Superior temporal gyrus (tissue), 1 donor: ENCODE measurements at regions not wholly inside any gene's neighbourhood (a gene's known extent, or its start where the extent isn't known, plus 50 kb on each side); places are given as distances from the start of the nearest gene placed in this dataset.
"Not testable (repeated sequence)": the region's sequence is repeated elsewhere in the genome, so short reads cannot be mapped to it uniquely, and the experiment has no call there.

Source experiments
- DNase-seq: peaks from one replicate; pipeline ENCODE4 v3.0.0-alpha.2; 2016; ENCODE audit errors: extremely low spot score

DNA sequence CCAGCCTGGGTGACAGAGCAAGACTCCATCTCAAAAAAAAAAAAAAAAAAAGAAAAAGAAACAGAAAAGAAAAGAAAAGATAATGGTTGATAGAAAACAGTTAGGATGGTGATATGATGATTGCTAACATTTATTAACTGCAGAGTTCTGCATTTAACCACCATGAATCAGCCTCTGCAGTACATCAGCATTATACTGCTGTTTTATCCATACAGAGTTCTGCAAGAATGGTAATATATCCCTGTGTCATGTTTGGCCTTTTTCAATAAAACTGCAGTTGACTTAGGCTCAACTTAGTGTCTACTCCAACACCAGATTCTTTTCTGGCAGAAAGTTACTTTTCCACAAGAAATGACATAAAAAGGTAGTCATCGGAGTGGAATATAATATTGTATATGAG is 62.6 kb downstream of the DUSP6 start:
- DNase-seq: no peak

DNA sequence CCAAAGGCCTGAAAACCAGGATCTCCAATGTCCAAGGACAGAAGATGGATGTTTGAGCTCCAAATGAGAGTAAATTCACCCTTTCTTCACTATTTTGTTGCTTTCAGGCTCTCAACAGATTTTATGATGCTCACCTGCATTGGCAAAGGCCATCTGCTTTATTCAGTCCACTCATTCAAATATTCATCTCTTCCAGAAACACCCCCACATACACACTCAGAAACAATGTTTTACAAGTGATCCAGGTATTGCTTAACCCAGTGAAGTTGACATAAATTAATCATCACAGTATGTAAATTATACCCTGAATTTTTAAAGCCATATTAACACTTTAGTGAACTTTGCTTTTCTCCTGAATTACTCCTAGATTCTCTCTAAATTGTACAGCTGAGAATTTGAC is 63.3 kb downstream of the DUSP6 start:
- DNase-seq: no peak

- no peak for DNase-seq
Measured at GRCh38 chr12:89286501-89286900, 65.8 kb downstream of the DUSP6 start.

DNA sequence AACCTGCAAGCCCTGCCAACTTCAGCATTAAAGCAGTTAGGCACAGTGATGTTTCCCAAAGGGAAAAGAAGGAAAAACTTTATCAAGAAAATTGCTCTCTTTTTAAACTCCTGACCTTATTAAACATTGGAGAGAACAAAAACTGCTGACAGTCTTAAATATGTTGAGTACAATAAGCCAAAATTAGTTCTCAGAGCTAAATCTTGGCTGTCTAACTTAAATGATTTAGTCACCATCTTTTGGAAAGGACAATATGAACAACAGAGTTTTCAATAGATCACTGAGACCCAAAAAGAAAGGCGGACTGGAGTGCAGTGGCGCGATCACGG is 70.8 kb downstream of the DUSP6 start:
- DNase-seq: no peak

DNA sequence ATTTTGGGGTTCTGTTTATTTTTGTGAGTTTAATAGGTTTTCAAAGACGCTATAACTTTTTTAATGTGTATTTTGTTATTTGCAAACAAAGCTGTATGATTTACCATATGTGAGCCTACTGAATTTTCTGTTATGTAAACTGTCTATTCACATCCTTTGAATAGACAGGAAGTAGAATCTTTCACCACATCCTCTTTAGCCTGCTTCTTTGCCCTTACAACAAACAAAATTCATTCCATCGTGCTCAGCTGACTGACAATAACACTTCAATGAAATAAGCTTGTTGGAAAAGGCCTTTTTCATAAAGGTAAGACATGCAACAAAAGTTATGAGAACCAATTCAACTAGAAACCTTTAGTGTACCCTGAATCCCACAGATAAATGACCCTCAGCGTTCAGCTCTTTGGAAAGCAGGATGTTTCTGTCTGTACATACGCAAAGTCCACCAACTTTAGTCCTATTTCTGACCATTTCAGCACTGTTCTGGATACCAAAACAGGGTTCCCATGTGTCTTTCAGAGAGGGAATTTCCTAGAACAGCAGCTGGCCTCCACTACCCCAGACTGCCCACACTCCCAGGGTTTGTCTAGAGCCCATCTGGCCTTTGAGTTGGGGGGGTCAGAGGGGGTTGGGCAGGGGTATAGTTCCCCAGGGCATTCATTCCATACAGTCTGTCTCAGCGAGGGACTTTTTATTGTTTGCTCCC is 71.3 kb downstream of the DUSP6 start:
- no peak for DNase-seq

DNA sequence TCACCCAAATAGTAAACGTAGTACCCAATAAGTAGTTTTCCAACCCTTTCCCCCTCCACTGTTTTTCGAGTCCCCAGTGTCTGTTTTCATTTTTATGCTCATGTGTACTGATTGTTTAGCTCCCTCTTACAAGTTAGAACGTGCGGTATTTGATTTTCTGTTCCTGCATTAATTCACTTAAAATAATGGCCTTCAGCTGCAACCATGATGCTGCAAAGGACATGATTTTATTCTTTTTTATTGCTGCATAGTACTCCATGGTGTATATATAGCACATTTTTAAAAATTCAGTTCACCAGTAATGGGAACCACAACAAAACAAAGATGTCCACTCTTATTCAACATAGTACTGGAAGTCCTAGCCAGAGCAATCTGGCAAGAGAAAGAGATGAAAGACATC is 72.8 kb downstream of the DUSP6 start:
- no peak for DNase-seq

GRCh38 chr12:89278862-89279261 is 73.4 kb downstream of the DUSP6 start:
- DNase-seq: no peak

- DNase-seq: no peak
Measured at GRCh38 chr12:89278169-89278568, 74.1 kb downstream of the DUSP6 start.

GRCh38 chr12:89276860-89277259 is 75.4 kb downstream of the DUSP6 start:
- no peak for DNase-seq

DNA sequence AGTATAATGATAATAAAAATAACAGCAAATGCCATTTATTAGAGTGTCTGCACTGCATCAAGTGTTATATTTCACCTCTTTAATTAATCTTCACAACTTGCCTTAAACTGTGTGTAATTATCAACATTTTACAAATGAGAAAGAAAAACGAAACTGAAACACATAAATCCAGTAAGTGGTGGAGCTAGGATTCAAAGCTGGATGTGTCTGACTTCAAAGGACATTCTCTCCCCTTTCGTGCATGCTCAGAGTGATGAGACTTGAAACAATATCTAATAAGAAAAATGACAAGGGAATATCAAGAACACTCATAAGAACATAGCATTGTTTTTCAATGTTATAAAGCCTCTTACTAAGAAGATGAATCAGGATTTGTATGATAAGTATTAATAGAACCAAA is 78.8 kb downstream of the DUSP6 start:
- DNase-seq: no peak

GRCh38 chr12:89270548-89270947 is 81.8 kb downstream of the DUSP6 start:
- DNase-seq: no peak

- DNase-seq: no peak
Measured at GRCh38 chr12:89269174-89269573, 83.1 kb downstream of the DUSP6 start.

DNA sequence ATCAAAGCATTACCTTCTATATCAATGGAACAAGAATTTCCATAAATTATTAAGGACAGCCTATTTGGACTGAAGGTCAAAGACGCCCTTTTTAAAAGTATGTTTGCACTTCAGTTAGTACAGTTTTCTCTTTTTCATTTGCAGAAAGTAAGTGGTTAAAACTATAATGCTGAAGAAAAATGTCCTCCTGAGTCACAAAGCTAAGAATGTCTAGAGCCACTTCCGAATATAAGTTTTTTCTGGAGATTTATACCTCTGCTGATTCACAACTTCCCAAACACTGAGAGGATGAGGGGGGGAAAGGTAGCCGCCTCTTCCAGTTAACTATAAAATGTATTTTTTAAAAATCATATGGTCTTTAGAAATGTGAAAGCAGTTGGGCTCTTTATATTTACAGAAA is 84.9 kb downstream of the DUSP6 start:
- DNase-seq: no peak

GRCh38 chr12:89266574-89267188 is 85.6 kb downstream of the DUSP6 start:
- not testable (repeated sequence) for DNase-seq

- no peak for DNase-seq
Measured at GRCh38 chr12:89264837-89265236, 87.5 kb downstream of the DUSP6 start.

GRCh38 chr12:89263900-89264299 is 88.4 kb downstream of the DUSP6 start:
- DNase-seq: no peak

GRCh38 chr12:89262855-89263552 is 89.3 kb downstream of the DUSP6 start:
- DNase-seq: no peak

DNA sequence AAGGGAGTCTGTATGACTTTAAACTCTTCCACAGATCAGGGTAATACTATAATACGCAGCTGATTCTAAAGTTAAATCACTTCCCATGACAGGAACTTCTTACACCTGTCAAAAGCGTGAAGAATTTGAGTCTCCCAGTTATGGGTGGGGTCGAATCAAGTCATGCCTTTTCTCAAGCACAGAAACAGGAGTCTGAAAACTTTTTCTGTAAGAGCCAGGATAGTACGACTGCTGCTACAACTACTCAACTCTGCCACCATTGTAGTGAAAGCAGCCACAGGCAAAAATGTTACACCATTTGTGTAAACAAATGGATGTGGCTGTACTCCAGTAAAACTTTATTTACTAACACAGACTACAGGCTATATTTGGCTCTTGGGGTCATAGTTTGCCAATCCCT is 90.3 kb downstream of the DUSP6 start:
- no peak for DNase-seq

DNA sequence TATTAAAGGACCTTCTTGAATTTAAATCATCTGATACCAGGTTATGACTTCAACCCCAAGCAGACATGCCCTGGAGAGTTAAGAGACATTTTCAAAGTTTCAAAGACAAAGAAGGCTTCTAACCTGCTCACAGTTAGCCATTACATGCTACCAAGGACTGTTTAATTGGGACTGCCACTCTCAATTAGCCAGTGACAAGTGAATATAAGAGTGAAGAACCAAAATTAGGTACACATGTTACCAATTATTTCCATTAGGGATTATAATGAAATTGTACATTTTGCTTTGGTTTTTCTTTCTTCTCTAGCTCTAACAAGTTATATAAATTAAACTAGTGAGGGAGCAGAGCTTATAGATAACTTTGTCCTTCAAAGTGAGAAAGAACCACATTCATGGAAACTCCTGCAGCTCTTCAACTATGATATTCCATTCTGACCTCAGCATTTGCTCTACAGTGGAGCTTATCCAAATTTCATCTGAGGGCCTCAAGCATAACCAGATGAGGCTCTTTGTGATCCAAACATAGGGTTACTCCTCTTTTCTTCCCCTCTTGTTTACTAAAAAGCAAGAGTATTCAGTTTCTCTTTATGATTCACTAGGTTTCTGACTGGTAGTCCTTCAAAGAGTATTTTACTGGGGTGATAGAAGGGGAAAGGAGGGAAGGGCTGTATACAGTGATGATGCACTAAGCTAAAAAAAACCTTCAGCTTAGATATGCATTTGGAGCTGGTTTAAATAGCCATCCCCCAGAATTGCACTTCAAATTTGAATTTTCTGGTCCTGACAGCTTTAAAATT is 91.3 kb downstream of the DUSP6 start:
- no peak for DNase-seq

GRCh38 chr12:89259821-89260220 is 92.5 kb downstream of the DUSP6 start:
- no peak for DNase-seq

GRCh38 chr12:89258240-89258969 is 93.9 kb downstream of the DUSP6 start:
- DNase-seq: no peak

DNA sequence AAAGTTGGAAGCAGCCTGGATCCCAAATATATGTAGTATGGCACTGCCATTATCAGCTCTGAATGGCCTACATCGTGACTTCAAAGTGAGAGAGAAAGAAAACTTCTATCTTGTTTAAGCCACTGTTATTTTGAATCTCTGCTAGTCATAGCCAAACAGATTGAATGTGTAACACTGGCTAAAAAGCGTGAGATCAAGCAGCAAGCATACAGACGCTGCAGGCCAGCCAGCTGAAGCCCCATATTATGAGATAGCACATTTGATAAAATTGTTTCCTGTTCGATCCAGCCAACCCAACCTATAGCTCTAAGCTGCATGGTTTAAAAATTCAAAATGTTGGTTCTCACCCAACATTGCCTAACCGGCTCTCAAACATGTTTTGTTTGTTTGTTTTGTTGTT is 95.0 kb downstream of the DUSP6 start:
- no peak for DNase-seq
